ENCODE measurements at regions not wholly inside any gene's neighbourhood (a gene's known extent, or its start where the extent isn't known, plus 50 kb on each side); places are given as distances from the start of the nearest gene placed in this dataset.

GRCh38 chr5:2615917-2616316, 135.6 kb downstream of the IRX2 start (continued):
- TF ChIP-seq EP300 (IDR thresholded peaks at IDR 0.05; ENCODE audit: borderline replicate concordance in 1 of 2, low read depth in 2 of 2, low read length in 2 of 2), result no peak

Measured in H1 (cell line).